PFSK-1 (cell line): ENCODE measurements at regions not wholly inside any gene's neighbourhood (a gene's known extent, or its start where the extent isn't known, plus 50 kb on each side); places are given as distances from the start of the nearest gene placed in this dataset.

Experiments
- FOXP2 ChIP-seq: optimal IDR thresholded peaks from 2 replicates; pipeline ENCODE3; 2011; ENCODE audit warnings: borderline replicate concordance, control low read depth, inconsistent platforms; ENCODE audit not compliant: insufficient read depth; ENCODE audit errors: extremely low read length, extremely low read depth
- POLR2AphosphoS5 ChIP-seq: IDR thresholded peaks from 2 replicates; pipeline ENCODE4 v1.6.1; 2012; ENCODE audit warnings: low read depth, mild to moderate bottlenecking, control low read depth, low read length, moderate library complexity
- REST ChIP-seq, 2 experiments: IDR thresholded peaks; 2 replicates each; pipeline versions ENCODE4 v1.6.1 to v1.8.0; 2011 to 2012; ENCODE audit warnings: low read depth in 2 of 2, low read length in 2 of 2, control low read depth in 1 of 2, inconsistent platforms in 1 of 2, mild to moderate bottlenecking in 1 of 2, moderate library complexity in 1 of 2; ENCODE audit not compliant: insufficient read depth in 1 of 2
- SIN3A ChIP-seq: IDR thresholded peaks from 2 replicates; pipeline ENCODE4 v1.6.1; 2012; ENCODE audit warnings: mild to moderate bottlenecking, low read length, moderate library complexity, borderline replicate concordance; ENCODE audit not compliant: insufficient read depth
- TAF1 ChIP-seq: IDR thresholded peaks from 2 replicates; pipeline ENCODE4 v1.6.1; 2012; ENCODE audit warnings: low read length, control low read depth, borderline replicate concordance; ENCODE audit not compliant: insufficient read depth

GRCh38 chr2:236665572-236666118 lies 96.0 kb downstream of the ACKR3 start:
- TF ChIP-seq FOXP2 (no peak), SIN3A (no peak), POLR2AphosphoS5 (no peak), TAF1 (no peak), REST (IDR thresholded peaks at IDR 0.05; ENCODE audit: insufficient read depth in 1 of 2, low read depth in 2 of 2, low read length in 2 of 2) (no peak)

- TF ChIP-seq REST (IDR thresholded peaks at IDR 0.05; ENCODE audit: insufficient read depth in 1 of 2, low read depth in 2 of 2, low read length in 2 of 2): no peak
- no peak for TF ChIP-seq POLR2AphosphoS5
These were observed 97.1 kb downstream of the ACKR3 start for GRCh38 chr2:236666646-236667204.

GRCh38 chr2:236667526-236667925 lies 97.9 kb downstream of the ACKR3 start:
- no peak for TF ChIP-seq TAF1

- TF ChIP-seq POLR2AphosphoS5: no peak
- TF ChIP-seq REST (IDR thresholded peaks at IDR 0.05; ENCODE audit: insufficient read depth in 1 of 2, low read depth in 2 of 2, low read length in 2 of 2): no peak
- no peak for TF ChIP-seq TAF1
- no peak for TF ChIP-seq SIN3A
- no peak for TF ChIP-seq FOXP2
These were observed 98.9 kb downstream of the ACKR3 start for GRCh38 chr2:236668531-236668969.

GRCh38 chr2:236670235-236670620 lies 100.6 kb downstream of the ACKR3 start:
- TF ChIP-seq FOXP2 (no peak), TAF1 (no peak), POLR2AphosphoS5 (no peak), REST (IDR thresholded peaks at IDR 0.05; ENCODE audit: insufficient read depth in 1 of 2, low read depth in 2 of 2, low read length in 2 of 2) (no peak), SIN3A (no peak)
